Subcutaneous abdominal adipose tissue (tissue), 5 donors: ENCODE measurements at regions not wholly inside any gene's neighbourhood (a gene's known extent, or its start where the extent isn't known, plus 50 kb on each side); places are given as distances from the start of the nearest gene placed in this dataset.
"Not testable (repeated sequence)": the region's sequence is repeated elsewhere in the genome, so short reads cannot be mapped to it uniquely, and the experiment has no call there.

ENCODE experiments used
- H3K27ac ChIP-seq: one replicate; pipeline ENCODE4 v1.7.0; 2013; ENCODE audit warnings: low read depth, mild to moderate bottlenecking, inconsistent platforms, low read length, moderate library complexity
- H3K27me3 ChIP-seq, 5 donors: one replicate each; pipeline ENCODE4 v1.7.0; 2013; ENCODE audit warnings: low read length in 5 of 5, inconsistent platforms in 1 of 5; ENCODE audit not compliant: control insufficient read depth in 5 of 5, insufficient read depth in 4 of 5
- H3K36me3 ChIP-seq, 5 donors: one replicate each; pipeline ENCODE4 v1.7.0; 2013; ENCODE audit warnings: low read length in 5 of 5; ENCODE audit not compliant: control insufficient read depth in 5 of 5, insufficient read depth in 5 of 5
- H3K4me1 ChIP-seq, 5 donors: one replicate each; pipeline ENCODE4 v1.7.0; 2013; ENCODE audit warnings: low read length in 5 of 5, mild to moderate bottlenecking in 3 of 5, moderate library complexity in 1 of 5; ENCODE audit not compliant: control insufficient read depth in 5 of 5, insufficient read depth in 5 of 5
- H3K4me3 ChIP-seq, 5 donors: one replicate each; pipeline ENCODE4 v1.7.0; 2013; ENCODE audit warnings: low read length in 5 of 5, low read depth in 1 of 5
- H3K9ac ChIP-seq, 5 donors: one replicate each; pipeline ENCODE4 v1.7.0; 2013; ENCODE audit warnings: low read length in 5 of 5, mild to moderate bottlenecking in 4 of 5, moderate library complexity in 3 of 5
- H3K9me3 ChIP-seq, 5 donors: one replicate each; pipeline ENCODE4 v1.7.0; 2013; ENCODE audit warnings: low read length in 5 of 5; ENCODE audit not compliant: control insufficient read depth in 5 of 5
- donor health status: healthy.
- donor health status: healthy.
- donor health status: healthy.
- donor health status: healthy.
- donor health status: healthy.

DNA sequence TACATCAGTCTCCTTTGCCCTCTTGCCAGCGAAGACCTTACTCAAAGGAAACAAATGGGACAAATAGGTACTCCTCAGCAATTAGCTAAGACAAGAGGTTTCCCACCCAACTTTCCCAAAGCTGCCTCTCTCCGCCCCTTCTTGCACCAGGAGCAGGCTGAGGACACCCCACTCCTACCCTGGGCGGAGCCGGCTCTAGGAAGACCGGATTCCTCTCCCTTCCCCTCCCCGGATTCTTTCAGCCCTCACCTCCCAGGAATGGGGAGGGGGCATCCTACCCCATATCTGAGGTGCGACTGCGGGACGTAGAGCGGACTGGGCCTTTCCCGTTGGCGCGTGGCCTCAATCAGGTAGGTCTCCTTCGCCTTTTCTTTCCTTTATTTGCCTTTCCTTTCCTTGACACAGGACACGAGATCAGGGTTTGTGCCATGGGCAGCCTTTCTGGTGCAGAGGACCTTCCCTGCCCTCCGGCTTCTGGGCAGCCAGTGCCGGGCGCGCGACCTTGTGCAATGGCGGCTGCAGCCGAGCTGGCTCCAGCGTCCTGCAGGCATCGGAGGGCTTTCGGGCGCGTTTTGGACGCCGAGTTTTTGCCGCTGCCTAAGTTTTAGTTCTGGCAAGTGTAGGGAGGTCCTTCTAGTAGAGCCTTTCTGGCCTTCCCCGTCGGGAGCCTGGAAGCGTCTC lies 279.9 kb downstream of the PLS3 start:
- not testable (repeated sequence) for H3K9ac ChIP-seq, H3K27me3 ChIP-seq, H3K4me1 ChIP-seq

DNA sequence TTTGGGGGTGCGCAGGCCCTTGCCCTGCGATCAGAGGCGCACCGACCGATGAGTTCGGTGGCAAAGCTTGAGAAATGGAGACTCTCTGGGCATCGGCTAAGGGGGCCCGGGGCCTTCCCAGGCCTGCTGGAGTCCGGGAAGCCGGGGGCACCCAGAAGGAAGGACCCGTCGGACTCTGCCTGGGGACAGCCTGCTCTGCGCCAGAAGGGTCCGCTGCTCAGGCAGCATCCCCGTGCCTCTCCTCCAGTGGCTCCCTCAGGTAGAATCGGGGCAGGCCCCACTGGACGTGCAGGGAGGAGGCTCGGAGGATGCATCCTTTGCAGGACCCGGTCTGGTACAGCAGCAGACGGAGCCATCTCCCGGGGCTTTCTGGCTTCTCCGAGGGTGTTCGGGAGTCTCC lies 290.0 kb downstream of the PLS3 start:
- not testable (repeated sequence) for H3K9me3 ChIP-seq, H3K4me3 ChIP-seq, H3K27ac ChIP-seq, H3K4me1 ChIP-seq, H3K36me3 ChIP-seq, H3K27me3 ChIP-seq, H3K9ac ChIP-seq

More for the DNA sequence above, 279.9 kb downstream of the PLS3 start:
- H3K9me3 ChIP-seq, H3K36me3 ChIP-seq, H3K27ac ChIP-seq, H3K4me3 ChIP-seq: not testable (repeated sequence)

DNA sequence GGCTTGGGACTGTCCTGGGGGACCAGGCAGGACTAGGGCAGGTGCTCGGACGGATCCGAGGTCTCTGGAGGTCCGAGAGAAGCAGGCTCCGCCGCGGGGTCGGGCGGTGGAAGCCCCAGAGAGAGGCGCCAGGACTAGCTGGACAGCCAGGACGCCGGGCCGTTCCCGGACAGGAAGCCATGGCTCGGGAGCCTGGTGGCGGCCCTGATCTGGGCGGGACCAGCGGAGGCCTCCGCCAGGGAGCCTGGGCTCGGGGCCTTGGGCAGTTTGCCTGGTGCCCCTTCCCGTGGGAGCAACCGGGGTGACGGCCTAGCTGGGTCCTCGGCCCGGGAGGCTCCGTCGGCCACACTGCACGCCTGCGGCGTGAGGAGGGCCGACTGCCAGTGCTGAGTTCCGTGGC lies 292.3 kb downstream of the PLS3 start:
- H3K27ac ChIP-seq, H3K36me3 ChIP-seq, H3K4me1 ChIP-seq, H3K9ac ChIP-seq, H3K27me3 ChIP-seq, H3K4me3 ChIP-seq, H3K9me3 ChIP-seq: not testable (repeated sequence)

DNA sequence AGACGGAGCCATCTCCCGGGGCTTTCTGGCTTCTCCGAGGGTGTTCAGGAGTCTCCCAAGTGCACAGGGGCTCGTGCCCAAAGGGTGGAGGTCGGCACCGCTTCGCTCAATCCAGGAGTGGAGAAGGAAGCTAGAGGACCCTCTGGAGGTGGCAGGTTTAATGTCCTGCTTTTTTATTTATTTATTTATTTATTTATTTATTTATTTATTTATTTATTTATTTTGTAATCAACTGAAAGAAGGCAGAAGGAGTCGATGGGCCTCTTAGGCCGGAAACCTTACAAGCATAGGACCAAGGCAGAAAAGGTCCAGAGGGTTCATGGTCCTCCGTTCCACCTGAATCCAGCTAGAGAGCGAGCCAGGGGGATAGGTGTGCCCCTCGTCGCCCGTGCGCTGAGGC lies 289.4 kb upstream of the AGTR2 start:
- H3K9me3 ChIP-seq, H3K9ac ChIP-seq, H3K27ac ChIP-seq, H3K36me3 ChIP-seq, H3K4me3 ChIP-seq, H3K27me3 ChIP-seq, H3K4me1 ChIP-seq: not testable (repeated sequence)

DNA sequence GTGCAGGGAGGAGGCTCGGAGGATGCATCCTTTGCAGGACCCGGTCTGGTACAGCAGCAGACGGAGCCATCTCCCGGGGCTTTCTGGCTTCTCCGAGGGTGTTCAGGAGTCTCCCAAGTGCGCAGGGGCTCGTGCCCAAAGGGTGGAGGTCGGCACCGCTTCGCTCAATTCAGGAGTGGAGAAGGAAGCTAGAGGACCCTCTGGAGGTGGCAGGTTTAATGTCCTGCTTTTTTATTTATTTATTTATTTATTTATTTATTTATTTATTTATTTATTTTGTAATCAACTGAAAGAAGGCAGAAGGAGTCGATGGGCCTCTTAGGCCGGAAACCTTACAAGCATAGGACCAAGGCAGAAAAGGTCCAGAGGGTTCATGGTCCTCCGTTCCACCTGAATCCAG lies 286.4 kb upstream of the AGTR2 start:
- not testable (repeated sequence) for H3K4me1 ChIP-seq, H3K27ac ChIP-seq, H3K9me3 ChIP-seq, H3K9ac ChIP-seq, H3K27me3 ChIP-seq, H3K36me3 ChIP-seq, H3K4me3 ChIP-seq

DNA sequence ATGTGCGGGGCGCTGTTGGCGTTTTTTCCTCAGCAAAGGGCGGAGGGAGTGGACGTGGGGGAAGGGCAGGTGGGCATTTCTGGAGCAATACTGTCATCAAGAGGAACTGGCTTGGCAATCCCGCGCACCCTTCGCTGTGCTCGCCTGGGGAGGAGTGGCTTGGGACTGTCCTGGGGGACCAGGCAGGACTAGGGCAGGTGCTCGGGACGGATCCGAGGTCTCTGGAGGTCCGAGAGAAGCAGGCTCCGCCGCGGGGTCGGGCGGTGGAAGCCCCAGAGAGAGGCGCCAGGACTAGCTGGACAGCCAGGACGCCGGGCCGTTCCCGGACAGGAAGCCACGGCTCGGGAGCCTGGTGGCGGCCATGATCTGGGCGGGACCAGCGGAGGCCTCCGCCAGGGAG lies 282.5 kb upstream of the AGTR2 start:
- H3K36me3 ChIP-seq, H3K4me1 ChIP-seq, H3K27ac ChIP-seq, H3K27me3 ChIP-seq, H3K9ac ChIP-seq: not testable (repeated sequence)
- H3K9me3 ChIP-seq: peaks cover 0 to 15% (median 0%) of the 10 kb centered on the region in 5 donors
- peak overlapping the region in 3 of 5 donors; percentile 55 to 69 (median 60) for H3K4me3 ChIP-seq

DNA sequence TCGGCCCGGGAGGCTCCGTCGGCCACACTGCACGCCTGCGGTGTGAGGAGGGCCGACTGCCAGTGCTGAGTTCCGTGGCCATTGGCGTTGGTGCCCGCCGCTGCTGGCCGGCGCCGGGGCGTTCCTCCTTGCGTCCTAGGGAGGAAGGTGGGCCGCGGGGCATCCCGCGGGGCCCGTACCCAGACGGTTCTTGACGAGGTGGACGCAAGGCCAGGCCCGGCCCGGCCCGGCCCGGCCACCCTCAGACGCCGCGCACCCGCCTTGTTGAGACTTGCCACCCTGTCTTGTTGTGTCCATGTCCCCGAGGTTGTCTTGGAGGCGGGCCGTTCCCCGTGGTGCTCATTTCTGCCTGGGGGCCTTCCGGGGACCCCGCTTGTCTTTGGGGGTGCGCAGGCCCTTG lies 282.0 kb upstream of the AGTR2 start:
- not testable (repeated sequence) for H3K4me3 ChIP-seq, H3K27me3 ChIP-seq, H3K9ac ChIP-seq, H3K36me3 ChIP-seq, H3K27ac ChIP-seq
- peaks cover 0 to 15% (median 0%) of the 10 kb centered on the region in 5 donors for H3K9me3 ChIP-seq
- H3K4me1 ChIP-seq: peaks cover 3 to 14% (median 11%) of the 10 kb centered on the region in 5 donors

DNA sequence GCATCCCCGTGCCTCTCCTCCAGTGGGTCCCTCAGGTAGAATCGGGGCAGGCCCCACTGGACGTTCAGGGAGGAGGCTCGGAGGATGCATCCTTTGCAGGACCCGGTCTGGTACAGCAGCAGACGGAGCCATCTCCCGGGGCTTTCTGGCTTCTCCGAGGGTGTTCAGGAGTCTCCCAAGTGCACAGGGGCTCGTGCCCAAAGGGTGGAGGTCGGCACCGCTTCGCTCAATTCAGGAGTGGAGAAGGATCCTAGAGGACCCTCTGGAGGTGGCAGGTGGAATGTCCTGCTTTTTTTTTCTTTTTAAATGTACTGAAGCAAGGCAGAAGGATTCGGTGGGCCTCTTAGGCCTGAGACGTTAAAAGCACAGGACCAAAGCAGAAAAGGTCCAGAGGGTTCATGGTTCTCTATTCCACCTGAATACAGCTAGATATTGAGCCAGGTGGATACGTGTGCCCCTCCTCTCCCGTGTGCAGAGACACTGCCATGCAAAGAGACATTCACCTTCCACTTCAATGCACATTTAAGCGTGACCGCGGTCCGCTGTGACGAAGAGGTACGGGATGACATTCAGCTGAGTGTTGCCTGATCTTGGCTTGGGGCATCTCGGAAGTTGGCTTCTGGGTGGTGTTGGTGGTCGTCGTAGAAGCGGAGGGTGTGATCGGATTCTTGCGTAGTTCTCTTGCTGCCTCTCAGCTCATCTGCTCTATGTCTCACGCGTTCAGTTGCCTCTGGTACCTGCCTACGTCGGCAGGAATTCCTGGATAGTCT lies 281.2 kb upstream of the AGTR2 start:
- H3K27me3 ChIP-seq: no peaks in the 10 kb centered on the region
- no peaks in the 10 kb centered on the region for H3K36me3 ChIP-seq
- H3K4me3 ChIP-seq: no peak overlapping the region
- no peak overlapping the region for H3K27ac ChIP-seq
- H3K4me1 ChIP-seq: peaks cover 6 to 17% (median 13%) of the 10 kb centered on the region in 5 donors
- H3K9ac ChIP-seq: no peak overlapping the region
- peaks cover 0 to 15% (median 0%) of the 10 kb centered on the region in 5 donors for H3K9me3 ChIP-seq

DNA sequence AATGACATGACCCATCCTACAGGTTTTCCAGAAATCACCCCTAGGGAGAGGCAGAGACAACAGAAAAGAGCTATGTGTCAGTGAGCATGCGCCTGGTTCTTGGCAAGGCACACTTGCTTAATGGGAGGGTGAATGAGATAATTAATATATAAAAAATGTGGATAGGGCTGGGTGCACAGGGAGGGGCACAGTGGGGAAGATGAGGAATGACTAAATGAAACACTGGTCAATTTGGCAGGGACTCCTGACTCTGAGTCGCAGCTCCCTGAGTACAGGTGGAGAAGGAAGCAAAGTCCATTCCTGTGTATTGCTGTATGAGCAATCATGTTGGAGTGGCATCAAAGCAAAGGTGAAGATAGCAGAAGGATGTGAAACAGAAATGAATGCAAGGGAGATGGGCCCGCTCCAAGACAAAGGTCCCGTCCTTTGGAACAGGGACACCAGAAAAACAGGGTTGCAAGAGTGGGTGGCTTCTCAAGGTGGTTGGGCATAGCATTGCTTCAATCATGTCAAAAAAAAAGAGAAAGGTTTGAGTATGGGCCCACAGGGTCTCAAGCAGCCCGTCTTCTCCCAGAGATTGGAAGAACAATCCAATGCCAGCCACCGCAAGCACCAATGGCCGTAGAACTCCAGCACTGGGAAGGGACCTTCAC lies 278.4 kb upstream of the AGTR2 start:
- Histone ChIP-seq H3K27me3 (peaks cover 0 to 3% (median 0%) of the 10 kb centered on the region in 5 donors), H3K9ac (no peak overlapping the region), H3K4me3 (peak overlapping the region; percentile 23 to 67 (median 55)), H3K4me1 (peaks cover 6 to 17% (median 13%) of the 10 kb centered on the region in 5 donors), H3K27ac (no peak overlapping the region), H3K36me3 (no peaks in the 10 kb centered on the region), H3K9me3 (peaks cover 0 to 17% (median 0%) of the 10 kb centered on the region in 5 donors)
